AG04450 (cell line): ENCODE measurements at regions not wholly inside any gene's neighbourhood (a gene's known extent, or its start where the extent isn't known, plus 50 kb on each side); places are given as distances from the start of the nearest gene placed in this dataset.

Experiments used
- CTCF ChIA-PET: fragments of 300-600, 350-600 bp; formaldehyde crosslinking; extraction: SDS; loops from one replicate; lab custom pipeline; 2022; ENCODE audit warnings: antibody characterized with exemption, inconsistent platforms; lab: Charles Lee
- POLR2A ChIA-PET: fragments of 350-600 bp; formaldehyde crosslinking; extraction: SDS; loops from one replicate; lab custom pipeline; 2021; ENCODE audit warnings: antibody characterized with exemption, inconsistent platforms; lab: Yijun Ruan, JAX
- DNase-seq: peaks from one replicate; pipeline ENCODE4 v3.0.0-alpha.2; 2011; ENCODE audit warnings: low read depth, low spot score
- H3K27ac ChIP-seq: one replicate; pipeline ENCODE4 v1.5.1; 2012; ENCODE audit warnings: low read depth, low read length, control low read depth
- H3K27me3 ChIP-seq: one replicate; pipeline ENCODE4 v1.6.0; 2012; ENCODE audit warnings: low read length; ENCODE audit not compliant: control insufficient read depth, insufficient read depth
- H3K4me3 ChIP-seq: 2 replicates; pipeline ENCODE4 v1.5.1; 2011; ENCODE audit warnings: mild to moderate bottlenecking, low read depth, low read length, control low read depth
- H3K9me3 ChIP-seq: 2 replicates; pipeline ENCODE4 v1.5.1; 2012; ENCODE audit warnings: low read length; ENCODE audit not compliant: control insufficient read depth, insufficient read depth
- CTCF ChIP-seq: IDR thresholded peaks from 2 replicates; pipeline ENCODE4 v1.5.1; 2011; ENCODE audit warnings: low read depth, low read length, control low read depth, inconsistent platforms

GRCh38 chr20:4427940-4428586 is 179.0 kb upstream of the ADRA1D start:
- no peak overlapping the region for H3K27ac ChIP-seq
- no peak for TF ChIP-seq CTCF
- CTCF ChIA-PET = no interaction called here
- H3K9me3 ChIP-seq = no peaks in the 10 kb centered on the region
- no peak overlapping the region for H3K4me3 ChIP-seq
- H3K27me3 ChIP-seq = peaks cover 2% of the 10 kb centered on the region
- no peak for DNase-seq
- POLR2A ChIA-PET = interaction anchor here (0.5 kb wide), 1 partner anchor 75 kb away, joined by 3 read pairs; no protein-coding TSS in a partner anchor

- Histone ChIP-seq H3K4me3 (no peak overlapping the region), H3K27ac (no peak overlapping the region), H3K27me3 (no peaks in the 10 kb centered on the region), H3K9me3 (no peaks in the 10 kb centered on the region)
- ChIA-PET CTCF (interaction anchor here (0.9 kb wide), 1 partner anchor 82 kb away, joined by 3 read pairs; no protein-coding TSS in a partner anchor), POLR2A (no interaction called here)
- TF ChIP-seq CTCF = no peak
- no peak for DNase-seq
Measured at GRCh38 chr20:4418141-4418540, 169.1 kb upstream of the ADRA1D start.

- no peaks in the 10 kb centered on the region for H3K27me3 ChIP-seq
- TF ChIP-seq CTCF = no peak
- DNase-seq = no peak
- ChIA-PET CTCF (no interaction called here), POLR2A (no interaction called here)
- no peaks in the 10 kb centered on the region for H3K9me3 ChIP-seq
- no peak overlapping the region for H3K4me3 ChIP-seq
- no peak overlapping the region for H3K27ac ChIP-seq
Measured at GRCh38 chr20:4415281-4415680, 166.2 kb upstream of the ADRA1D start.

- POLR2A ChIA-PET = no interaction called here
- CTCF ChIA-PET = no interaction called here
- DNase-seq = no peak
- no peak for TF ChIP-seq CTCF
- no peaks in the 10 kb centered on the region for H3K27me3 ChIP-seq
- H3K4me3 ChIP-seq = no peak overlapping the region
- H3K27ac ChIP-seq = no peak overlapping the region
- H3K9me3 ChIP-seq = no peaks in the 10 kb centered on the region
Measured at GRCh38 chr20:4413314-4414049, 164.4 kb upstream of the ADRA1D start.

GRCh38 chr20:4412216-4412615 is 163.1 kb upstream of the ADRA1D start:
- CTCF ChIA-PET = no interaction called here
- DNase-seq = no peak
- no peak for TF ChIP-seq CTCF

More at GRCh38 chr20:4412216-4412615, 163.1 kb upstream of the ADRA1D start:
- Histone ChIP-seq H3K27me3 (no peaks in the 10 kb centered on the region), H3K27ac (no peak overlapping the region), H3K4me3 (no peak overlapping the region), H3K9me3 (no peaks in the 10 kb centered on the region)
- POLR2A ChIA-PET = no interaction called here
